LNCaP clone FGC (cell line): ENCODE measurements at regions not wholly inside any gene's neighbourhood (a gene's known extent, or its start where the extent isn't known, plus 50 kb on each side); places are given as distances from the start of the nearest gene placed in this dataset.

ENCODE experiments used
- DNase-seq: peaks from one replicate; pipeline ENCODE4 v3.0.0-alpha.2; 2011; ENCODE audit warnings: low read depth
- H3K4me3 ChIP-seq: 2 replicates; pipeline ENCODE4 v1.5.1; 2011; ENCODE audit warnings: mild to moderate bottlenecking, low read depth, low read length, control low read depth
- TF ChIP-seq, protein P1 (sequence below): IDR thresholded peaks from 2 replicates; pipeline ENCODE4 v1.5.1; 2012; ENCODE audit warnings: mild to moderate bottlenecking; ENCODE audit not compliant: control insufficient read depth, insufficient read depth; ENCODE audit errors: extremely low read depth

DNA sequence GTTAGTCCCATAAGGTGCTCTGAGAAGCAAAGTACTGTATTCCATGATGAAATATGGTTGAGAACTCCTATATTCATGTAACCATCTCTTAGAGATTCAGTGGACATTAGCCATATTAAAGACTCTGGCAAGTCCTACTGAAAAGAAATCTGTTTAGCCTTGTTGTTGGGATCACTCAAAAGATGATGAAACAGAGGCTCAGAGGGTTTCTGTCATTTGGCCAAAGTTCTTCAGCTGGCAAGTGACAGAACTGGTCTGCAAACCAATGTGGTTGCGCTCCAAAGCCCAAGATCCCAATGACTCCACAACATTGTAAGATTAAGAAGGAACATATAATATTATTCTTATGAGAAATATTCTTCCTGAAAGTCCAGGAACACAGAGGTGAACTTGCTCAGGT is 462.9 kb downstream of the ACTL7B start:
- no peak overlapping the region for H3K4me3 ChIP-seq
- DNase-seq: no peak
- TF ChIP-seq, protein P1, sequence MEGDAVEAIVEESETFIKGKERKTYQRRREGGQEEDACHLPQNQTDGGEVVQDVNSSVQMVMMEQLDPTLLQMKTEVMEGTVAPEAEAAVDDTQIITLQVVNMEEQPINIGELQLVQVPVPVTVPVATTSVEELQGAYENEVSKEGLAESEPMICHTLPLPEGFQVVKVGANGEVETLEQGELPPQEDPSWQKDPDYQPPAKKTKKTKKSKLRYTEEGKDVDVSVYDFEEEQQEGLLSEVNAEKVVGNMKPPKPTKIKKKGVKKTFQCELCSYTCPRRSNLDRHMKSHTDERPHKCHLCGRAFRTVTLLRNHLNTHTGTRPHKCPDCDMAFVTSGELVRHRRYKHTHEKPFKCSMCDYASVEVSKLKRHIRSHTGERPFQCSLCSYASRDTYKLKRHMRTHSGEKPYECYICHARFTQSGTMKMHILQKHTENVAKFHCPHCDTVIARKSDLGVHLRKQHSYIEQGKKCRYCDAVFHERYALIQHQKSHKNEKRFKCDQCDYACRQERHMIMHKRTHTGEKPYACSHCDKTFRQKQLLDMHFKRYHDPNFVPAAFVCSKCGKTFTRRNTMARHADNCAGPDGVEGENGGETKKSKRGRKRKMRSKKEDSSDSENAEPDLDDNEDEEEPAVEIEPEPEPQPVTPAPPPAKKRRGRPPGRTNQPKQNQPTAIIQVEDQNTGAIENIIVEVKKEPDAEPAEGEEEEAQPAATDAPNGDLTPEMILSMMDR: no peak

DNA sequence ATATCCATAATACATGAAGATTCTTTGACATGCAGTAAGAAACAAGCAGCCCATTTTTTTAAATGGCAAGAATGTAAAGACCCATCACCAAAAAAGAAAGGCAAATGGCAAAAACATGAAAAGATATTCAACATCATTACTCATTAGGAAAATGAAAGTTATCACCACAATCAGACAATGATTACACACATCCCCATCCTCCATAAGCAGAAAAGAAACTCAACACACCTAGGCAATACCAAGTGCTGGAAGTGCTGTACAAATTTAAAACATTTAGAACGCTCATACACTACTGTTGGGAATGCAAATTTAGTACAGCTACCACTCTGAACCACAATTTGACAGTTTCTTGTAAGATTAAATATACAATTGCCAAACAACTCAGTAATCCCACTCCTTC is 466.7 kb downstream of the ACTL7B start:
- TF ChIP-seq, protein P1: no peak
- DNase-seq: no peak
- no peak overlapping the region for H3K4me3 ChIP-seq

DNA sequence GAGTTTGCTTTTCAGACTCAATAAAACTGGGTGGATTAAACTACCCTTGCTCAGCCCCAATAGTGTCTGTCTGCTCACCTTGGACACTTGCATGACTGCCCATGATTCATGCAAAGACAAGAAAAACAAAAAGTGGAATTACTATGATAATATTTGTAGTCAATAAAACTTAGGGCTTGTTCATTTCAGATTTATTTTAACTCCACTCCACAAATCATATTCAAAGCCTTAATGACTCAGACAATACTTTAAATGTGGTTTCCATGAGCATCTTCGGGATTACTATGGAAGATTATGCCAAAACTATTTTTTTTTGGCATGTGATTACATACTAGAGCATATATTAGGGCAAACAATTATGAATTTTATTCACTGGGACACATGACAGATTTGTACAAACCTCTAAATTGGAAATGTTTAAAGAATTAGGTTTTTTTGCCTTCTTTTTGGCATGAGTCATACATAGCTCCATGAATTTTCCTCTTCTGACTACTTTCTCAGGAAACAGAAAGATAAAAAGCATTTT is 468.9 kb downstream of the ACTL7B start:
- TF ChIP-seq, protein P1: no peak
- no peak overlapping the region for H3K4me3 ChIP-seq
- DNase-seq: no peak

DNA sequence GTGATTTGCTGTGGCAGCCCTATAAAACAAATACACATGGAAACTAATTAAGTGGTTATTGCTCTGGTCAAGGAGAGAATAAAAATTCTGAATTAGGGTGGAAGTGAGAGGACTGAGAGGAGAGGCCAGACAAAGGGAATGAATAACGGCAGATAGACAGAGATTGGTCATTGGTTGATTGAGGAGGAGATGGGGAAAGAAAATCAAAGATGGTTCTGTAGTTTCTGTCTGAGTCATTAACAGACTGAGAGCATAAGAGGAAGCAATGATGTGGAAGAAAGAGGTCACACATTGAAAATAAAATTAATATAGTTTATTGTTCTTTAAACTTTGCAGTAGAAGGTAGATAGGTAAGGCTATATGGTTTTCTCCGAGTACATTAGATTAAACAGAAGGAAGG is 469.8 kb downstream of the ACTL7B start:
- TF ChIP-seq, protein P1: no peak
- DNase-seq: no peak
- H3K4me3 ChIP-seq: no peak overlapping the region

DNA sequence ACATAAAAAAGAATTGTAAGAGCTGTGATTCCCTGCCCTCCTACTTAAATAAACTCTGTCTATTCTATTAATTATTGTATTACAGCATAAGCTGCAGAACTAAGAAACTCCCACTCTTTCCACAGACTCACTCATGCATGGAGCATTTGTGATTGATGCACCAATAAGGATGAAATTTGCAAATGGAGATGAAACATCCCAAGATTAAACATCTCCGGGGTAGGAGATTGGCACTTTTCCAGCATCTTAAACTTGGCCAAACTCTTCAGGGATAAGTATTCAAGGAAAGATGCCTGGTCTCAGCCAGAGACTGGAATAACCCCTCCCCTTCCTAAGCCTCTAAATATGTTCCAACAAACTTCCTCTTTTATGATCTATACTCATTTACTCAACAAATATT is 472.0 kb downstream of the ACTL7B start:
- DNase-seq: no peak
- H3K4me3 ChIP-seq: no peak overlapping the region
- TF ChIP-seq, protein P1: no peak

DNA sequence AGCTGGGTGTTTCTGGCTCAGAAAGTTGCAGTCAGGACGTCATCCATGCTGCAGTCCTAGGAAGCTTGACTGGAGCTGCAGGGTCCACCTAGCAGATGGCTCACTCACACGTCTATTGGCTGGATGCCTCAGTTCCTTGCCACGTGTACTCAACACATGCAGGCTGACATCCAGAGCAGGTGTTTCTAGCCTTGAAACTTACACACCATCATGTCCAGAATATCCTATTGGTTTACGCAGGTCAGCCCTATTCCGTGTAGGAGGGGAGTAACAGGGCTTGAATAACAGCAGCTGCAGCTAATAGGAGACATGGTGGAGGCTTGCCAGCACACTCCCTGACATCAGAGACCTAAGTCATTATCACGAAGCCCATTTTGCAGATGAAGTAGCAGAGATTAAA is 473.5 kb downstream of the ACTL7B start:
- DNase-seq: no peak
- H3K4me3 ChIP-seq: no peak overlapping the region
- TF ChIP-seq, protein P1: no peak

DNA sequence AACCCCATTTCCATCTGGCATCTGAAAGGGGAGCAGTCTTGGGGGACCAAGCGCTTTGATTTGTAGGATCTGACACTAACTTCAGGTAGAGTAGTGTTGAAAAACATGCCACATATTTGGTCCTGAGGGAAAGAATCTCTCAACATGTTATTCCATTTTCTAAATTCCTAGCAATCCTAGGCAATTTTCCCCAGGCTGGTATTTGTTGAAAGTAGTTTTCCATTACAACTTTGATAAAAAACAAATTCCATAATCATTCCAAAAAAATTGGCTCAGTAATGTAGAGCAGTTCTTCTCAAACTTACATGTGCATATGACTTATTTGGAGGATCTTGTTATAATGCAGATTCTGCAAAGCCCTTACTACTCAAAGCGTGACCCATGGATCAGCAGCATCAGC is 477.9 kb downstream of the ACTL7B start:
- TF ChIP-seq, protein P1: no peak
- no peak overlapping the region for H3K4me3 ChIP-seq
- DNase-seq: no peak
